ENCODE measurements at regions not wholly inside any gene's neighbourhood (a gene's known extent, or its start where the extent isn't known, plus 50 kb on each side); places are given as distances from the start of the nearest gene placed in this dataset.

- no peak for ATAC-seq (ENCODE audit: low FRiP score)
- intact Hi-C loops (cut with DNase I) = no loop called here
Measured at GRCh38 chr6:4510906-4511640, 265.1 kb upstream of the CDYL start.

DNA sequence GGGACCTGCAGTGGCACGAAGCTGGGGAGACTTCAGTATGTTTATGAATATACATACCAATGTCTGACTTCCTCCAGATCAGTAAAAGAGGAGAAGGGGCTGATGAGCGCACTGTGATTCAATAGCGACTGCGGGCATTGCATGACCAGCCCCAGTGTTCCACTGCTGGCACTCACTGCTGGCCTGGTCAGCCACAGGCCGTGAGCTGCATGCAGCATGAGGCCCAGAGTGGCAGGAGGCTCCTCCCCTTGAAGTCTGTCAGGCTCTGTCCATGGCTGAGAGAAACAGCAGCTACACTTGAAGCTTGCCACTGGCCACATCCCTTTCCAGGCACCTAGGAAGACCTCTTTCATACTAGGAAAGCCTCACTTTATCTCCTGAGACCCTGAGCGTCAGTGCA is 265.9 kb upstream of the CDYL start:
- Histone ChIP-seq H3K4me1 (ENCODE audit: control insufficient read depth in 1 of 2, insufficient read depth in 2 of 2, low read length in 2 of 2) (no peaks in the 10 kb centered on the region), H3K36me3 (ENCODE audit: control insufficient read depth in 1 of 2, insufficient read depth in 2 of 2, low read length in 1 of 2) (no peaks in the 10 kb centered on the region), H3K27me3 (ENCODE audit: control insufficient read depth in 1 of 2, insufficient read depth in 2 of 2, low read length in 1 of 2) (no peaks in the 10 kb centered on the region), H3K9me3 (ENCODE audit: control insufficient read depth, low read length) (no peaks in the 10 kb centered on the region), H3K4me3 (ENCODE audit: low read length in 2 of 2) (no peak overlapping the region), H3K27ac (ENCODE audit: low read depth in 1 of 2, low read length in 2 of 2) (no peak overlapping the region)
- DNase-seq = no peak
- 90 to 91% methylated on average over 6 of the region's 6 CpGs for WGBS, 2 donors
- no peak for ATAC-seq (ENCODE audit: low FRiP score)
- intact Hi-C loops (cut with DNase I) = no loop called here

More at GRCh38 chr6:4510906-4511640, 265.1 kb upstream of the CDYL start:
- H3K36me3 ChIP-seq (ENCODE audit: control insufficient read depth in 1 of 2, insufficient read depth in 2 of 2, low read length in 1 of 2) = no peaks in the 10 kb centered on the region
- DNase-seq = no peak
- no peak overlapping the region for H3K4me3 ChIP-seq (ENCODE audit: low read length in 2 of 2)
- no peaks in the 10 kb centered on the region for H3K27me3 ChIP-seq (ENCODE audit: control insufficient read depth in 1 of 2, insufficient read depth in 2 of 2, low read length in 1 of 2)
- no peaks in the 10 kb centered on the region for H3K9me3 ChIP-seq (ENCODE audit: control insufficient read depth, low read length)
- no peak overlapping the region for H3K27ac ChIP-seq (ENCODE audit: low read depth in 1 of 2, low read length in 2 of 2)
- 88 to 89% methylated on average over 15 of the region's 15 CpGs for WGBS, 2 donors
- H3K4me1 ChIP-seq (ENCODE audit: control insufficient read depth in 1 of 2, insufficient read depth in 2 of 2, low read length in 2 of 2) = no peaks in the 10 kb centered on the region

- no peak overlapping the region for H3K27ac ChIP-seq (ENCODE audit: low read depth in 1 of 2, low read length in 2 of 2)
- no peaks in the 10 kb centered on the region for H3K27me3 ChIP-seq (ENCODE audit: control insufficient read depth in 1 of 2, insufficient read depth in 2 of 2, low read length in 1 of 2)
- no peaks in the 10 kb centered on the region for H3K4me1 ChIP-seq (ENCODE audit: control insufficient read depth in 1 of 2, insufficient read depth in 2 of 2, low read length in 2 of 2)
- intact Hi-C loops (cut with DNase I) = no loop called here
- no peak overlapping the region for H3K4me3 ChIP-seq (ENCODE audit: low read length in 2 of 2)
- no peaks in the 10 kb centered on the region for H3K36me3 ChIP-seq (ENCODE audit: control insufficient read depth in 1 of 2, insufficient read depth in 2 of 2, low read length in 1 of 2)
- H3K9me3 ChIP-seq (ENCODE audit: control insufficient read depth, low read length) = no peaks in the 10 kb centered on the region
- no peak for DNase-seq
- no peak for ATAC-seq (ENCODE audit: low FRiP score)
- 88% methylated on average over 3 of the region's 3 CpGs for WGBS, 2 donors
Measured at GRCh38 chr6:4509506-4509905, 266.7 kb upstream of the CDYL start.

GRCh38 chr6:4506792-4507191 is 269.4 kb upstream of the CDYL start:
- DNase-seq (no peak), ATAC-seq (ENCODE audit: low FRiP score) (no peak)
- H3K27me3 ChIP-seq (ENCODE audit: control insufficient read depth in 1 of 2, insufficient read depth in 2 of 2, low read length in 1 of 2) = no peaks in the 10 kb centered on the region
- H3K9me3 ChIP-seq (ENCODE audit: control insufficient read depth, low read length) = no peaks in the 10 kb centered on the region
- H3K4me1 ChIP-seq (ENCODE audit: control insufficient read depth in 1 of 2, insufficient read depth in 2 of 2, low read length in 2 of 2) = no peaks in the 10 kb centered on the region
- H3K4me3 ChIP-seq (ENCODE audit: low read length in 2 of 2) = no peak overlapping the region
- WGBS, 2 donors = 39 to 47% methylated on average over 1 of the region's 1 CpG
- no peak overlapping the region for H3K27ac ChIP-seq (ENCODE audit: low read depth in 1 of 2, low read length in 2 of 2)
- H3K36me3 ChIP-seq (ENCODE audit: control insufficient read depth in 1 of 2, insufficient read depth in 2 of 2, low read length in 1 of 2) = no peaks in the 10 kb centered on the region
- intact Hi-C loops (cut with DNase I) = no loop called here

GRCh38 chr6:4506223-4506622 is 270.0 kb upstream of the CDYL start:
- no peak overlapping the region for H3K27ac ChIP-seq (ENCODE audit: low read depth in 1 of 2, low read length in 2 of 2)
- H3K27me3 ChIP-seq (ENCODE audit: control insufficient read depth in 1 of 2, insufficient read depth in 2 of 2, low read length in 1 of 2) = no peaks in the 10 kb centered on the region
- H3K4me3 ChIP-seq (ENCODE audit: low read length in 2 of 2) = no peak overlapping the region
- H3K36me3 ChIP-seq (ENCODE audit: control insufficient read depth in 1 of 2, insufficient read depth in 2 of 2, low read length in 1 of 2) = no peaks in the 10 kb centered on the region
- WGBS, 2 donors = 85 to 88% methylated on average over 3 of the region's 3 CpGs
- no peaks in the 10 kb centered on the region for H3K4me1 ChIP-seq (ENCODE audit: control insufficient read depth in 1 of 2, insufficient read depth in 2 of 2, low read length in 2 of 2)
- intact Hi-C loops (cut with DNase I) = no loop called here
- DNase-seq (no peak), ATAC-seq (ENCODE audit: low FRiP score) (no peak)
- H3K9me3 ChIP-seq (ENCODE audit: control insufficient read depth, low read length) = no peaks in the 10 kb centered on the region

GRCh38 chr6:4504700-4505099 is 271.5 kb upstream of the CDYL start:
- intact Hi-C loops (cut with DNase I) = no loop called here
- Histone ChIP-seq H3K4me1 (ENCODE audit: control insufficient read depth in 1 of 2, insufficient read depth in 2 of 2, low read length in 2 of 2) (no peaks in the 10 kb centered on the region), H3K27ac (ENCODE audit: low read depth in 1 of 2, low read length in 2 of 2) (no peak overlapping the region), H3K27me3 (ENCODE audit: control insufficient read depth in 1 of 2, insufficient read depth in 2 of 2, low read length in 1 of 2) (no peaks in the 10 kb centered on the region), H3K36me3 (ENCODE audit: control insufficient read depth in 1 of 2, insufficient read depth in 2 of 2, low read length in 1 of 2) (no peaks in the 10 kb centered on the region), H3K9me3 (ENCODE audit: control insufficient read depth, low read length) (no peaks in the 10 kb centered on the region), H3K4me3 (ENCODE audit: low read length in 2 of 2) (no peak overlapping the region)
- ATAC-seq (ENCODE audit: low FRiP score) (no peak), DNase-seq (no peak)
- WGBS, 2 donors = 85 to 86% methylated on average over 2 of the region's 2 CpGs

DNA sequence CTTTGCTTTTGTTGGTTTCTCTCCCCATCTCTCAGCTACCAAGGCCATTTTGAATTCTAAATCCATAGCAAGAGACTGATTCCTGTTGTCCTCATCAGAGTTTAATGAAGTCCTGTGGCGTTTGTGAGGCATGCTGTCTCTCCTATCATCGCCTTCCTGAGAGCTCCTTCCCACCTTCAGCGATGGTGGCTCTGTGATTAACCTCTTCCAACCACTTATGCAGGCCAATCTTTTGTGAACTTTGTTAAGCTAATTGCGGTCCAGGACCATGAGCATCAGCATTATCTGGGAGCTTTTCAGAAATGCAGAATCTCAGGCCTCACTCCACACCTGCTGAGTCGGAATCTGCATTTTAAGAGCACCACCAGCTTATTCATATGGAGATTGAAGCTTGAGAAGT is 272.5 kb upstream of the CDYL start:
- Histone ChIP-seq H3K27me3 (ENCODE audit: control insufficient read depth in 1 of 2, insufficient read depth in 2 of 2, low read length in 1 of 2) (no peaks in the 10 kb centered on the region), H3K4me1 (ENCODE audit: control insufficient read depth in 1 of 2, insufficient read depth in 2 of 2, low read length in 2 of 2) (no peaks in the 10 kb centered on the region), H3K36me3 (ENCODE audit: control insufficient read depth in 1 of 2, insufficient read depth in 2 of 2, low read length in 1 of 2) (no peaks in the 10 kb centered on the region), H3K9me3 (ENCODE audit: control insufficient read depth, low read length) (no peaks in the 10 kb centered on the region), H3K4me3 (ENCODE audit: low read length in 2 of 2) (no peak overlapping the region), H3K27ac (ENCODE audit: low read depth in 1 of 2, low read length in 2 of 2) (no peak overlapping the region)
- WGBS, 2 donors = 54 to 65% methylated on average over 5 of the region's 5 CpGs
- ATAC-seq (ENCODE audit: low FRiP score) (no peak), DNase-seq (no peak)
- intact Hi-C loops (cut with DNase I) = no loop called here

DNA sequence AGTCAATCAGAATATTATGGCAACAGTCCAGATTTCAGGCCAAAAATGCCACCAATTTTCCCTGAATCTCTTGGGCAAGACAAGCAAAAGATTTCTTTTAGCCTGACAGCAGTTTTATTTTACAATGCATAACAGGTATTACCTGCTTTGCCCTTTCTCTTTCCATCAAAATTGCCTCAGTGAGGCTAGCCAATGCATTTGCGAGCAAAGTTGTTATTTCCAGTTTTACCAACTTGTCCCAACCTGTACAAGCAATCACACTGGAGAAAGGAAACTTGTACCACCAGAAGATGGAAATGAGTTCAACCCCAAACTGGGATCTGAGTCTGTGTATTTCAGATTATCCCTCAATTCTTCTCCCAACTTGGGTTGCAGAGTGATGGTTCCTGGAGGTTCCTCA is 279.9 kb upstream of the CDYL start:
- intact Hi-C loops (cut with DNase I) = no loop called here
- Histone ChIP-seq H3K9me3 (ENCODE audit: control insufficient read depth, low read length) (no peaks in the 10 kb centered on the region), H3K4me1 (ENCODE audit: control insufficient read depth in 1 of 2, insufficient read depth in 2 of 2, low read length in 2 of 2) (no peaks in the 10 kb centered on the region), H3K27ac (ENCODE audit: low read depth in 1 of 2, low read length in 2 of 2) (no peak overlapping the region), H3K27me3 (ENCODE audit: control insufficient read depth in 1 of 2, insufficient read depth in 2 of 2, low read length in 1 of 2) (no peaks in the 10 kb centered on the region), H3K36me3 (ENCODE audit: control insufficient read depth in 1 of 2, insufficient read depth in 2 of 2, low read length in 1 of 2) (no peaks in the 10 kb centered on the region), H3K4me3 (ENCODE audit: low read length in 2 of 2) (no peak overlapping the region)
- 90% methylated on average over 1 of the region's 1 CpG for WGBS, 2 donors
- DNase-seq = no peak
- no peak for ATAC-seq (ENCODE audit: low FRiP score)

GRCh38 chr6:4491501-4492260 is 284.5 kb upstream of the CDYL start:
- DNase-seq (no peak), ATAC-seq (ENCODE audit: low FRiP score) (no peak)
- intact Hi-C loops (cut with DNase I) = no loop called here
- no peaks in the 10 kb centered on the region for H3K27me3 ChIP-seq (ENCODE audit: control insufficient read depth in 1 of 2, insufficient read depth in 2 of 2, low read length in 1 of 2)
- no peaks in the 10 kb centered on the region for H3K4me1 ChIP-seq (ENCODE audit: control insufficient read depth in 1 of 2, insufficient read depth in 2 of 2, low read length in 2 of 2)
- H3K9me3 ChIP-seq (ENCODE audit: control insufficient read depth, low read length) = peaks cover 2% of the 10 kb centered on the region
- H3K27ac ChIP-seq (ENCODE audit: low read depth in 1 of 2, low read length in 2 of 2) = no peak overlapping the region
- WGBS, 2 donors = 93 to 94% methylated on average over 7 of the region's 7 CpGs
- no peak overlapping the region for H3K4me3 ChIP-seq (ENCODE audit: low read length in 2 of 2)
- H3K36me3 ChIP-seq (ENCODE audit: control insufficient read depth in 1 of 2, insufficient read depth in 2 of 2, low read length in 1 of 2) = no peaks in the 10 kb centered on the region
